GM12878 (cell line): ENCODE measurements at regions not wholly inside any gene's neighbourhood (a gene's known extent, or its start where the extent isn't known, plus 50 kb on each side); places are given as distances from the start of the nearest gene placed in this dataset.

Experiments used
- ATAC-seq: fragments of 200-7000 bp; cut with Tn5 transposase; 3 replicates; pipeline ENCODE4 v1.9.1; 2020; ENCODE audit warnings: mild to moderate bottlenecking, moderate library complexity
- BruUV-seq: library from RNA; stranded (reverse); fragments of 400-500 nt; replicated peaks from 2 replicates; lab custom pipeline; 2021; lab: Mats Ljungman, UMichigan
- CTCF ChIA-PET: fragments of 300-600 bp; sonication (Branson Sonifier 250); formaldehyde crosslinking; extraction: SDS; loops from one replicate; lab custom pipeline; 2021; ENCODE audit warnings: inconsistent platforms; lab: Yijun Ruan, JAX
- POLR2A ChIA-PET: fragments of 350-600 bp; formaldehyde crosslinking; extraction: SDS; loops from one replicate; lab custom pipeline; 2021; ENCODE audit warnings: inconsistent platforms; lab: Charles Lee
- RAD21 ChIA-PET: fragments of 300-600 bp; sonication (Branson Sonifier 250); formaldehyde crosslinking; loops from one replicate; lab custom pipeline; 2023; ENCODE audit warnings: antibody characterized with exemption; ENCODE audit not compliant: unreplicated experiment; lab: Charles Lee
- SMC1A ChIA-PET: fragments of 300-600 bp; sonication (Branson Sonifier 250); formaldehyde crosslinking; loops from one replicate; lab custom pipeline; 2023; ENCODE audit not compliant: unreplicated experiment, uncharacterized antibody; lab: Charles Lee
- DNase-seq: peaks from one replicate; pipeline ENCODE4 v3.0.0-alpha.2; 2011; ENCODE audit warnings: low read depth, low spot score
- FAIRE-seq: peaks from 3 replicates; lab custom pipeline; 2011; peaks lifted over from hg19 to GRCh38; lab: Jason Lieb, UNC
- H2AFZ ChIP-seq: 2 replicates; pipeline ENCODE4 v1.6.0; 2011; ENCODE audit warnings: low read depth, low read length, control low read depth; ENCODE audit not compliant: control insufficient read depth
- H3K27ac ChIP-seq: 2 replicates; pipeline ENCODE4 v1.5.1; 2011; ENCODE audit warnings: control low read depth; ENCODE audit not compliant: control insufficient read depth, insufficient read depth
- H3K27me3 ChIP-seq, 2 experiments: replicated peaks in 1 of 2; 2 replicates each; pipeline versions ENCODE4 v1.6.0 to v1.6.1; 2011; ENCODE audit warnings: low read length in 1 of 2; ENCODE audit not compliant: control insufficient read depth in 2 of 2, insufficient read depth in 2 of 2
- H3K36me3 ChIP-seq, 2 experiments: 2 replicates each; pipeline ENCODE4 v1.5.1; 2011; ENCODE audit warnings: low read length in 1 of 2; ENCODE audit not compliant: control insufficient read depth in 2 of 2, insufficient read depth in 2 of 2
- H3K4me1 ChIP-seq: 2 replicates; pipeline ENCODE4 v1.6.1; 2011; ENCODE audit warnings: mild to moderate bottlenecking, low read length, moderate library complexity, mixed read lengths; ENCODE audit not compliant: control insufficient read depth, insufficient read depth
- H3K4me2 ChIP-seq: 2 replicates; pipeline ENCODE4 v1.6.0; 2011; ENCODE audit warnings: control low read depth; ENCODE audit not compliant: control insufficient read depth, insufficient read depth
- H3K4me3 ChIP-seq: fragments of 200-600 bp; sonication (generic); 2 replicates; pipeline ENCODE4 v1.5.1; 2016
- H3K79me2 ChIP-seq: 2 replicates; pipeline ENCODE4 v1.6.0; 2011; ENCODE audit warnings: low read length; ENCODE audit not compliant: control insufficient read depth, insufficient read depth
- H3K9ac ChIP-seq: 2 replicates; pipeline ENCODE4 v1.8.0; 2011; ENCODE audit warnings: low read length, control low read depth, mixed read lengths; ENCODE audit not compliant: control insufficient read depth, insufficient read depth
- H3K9me3 ChIP-seq: replicated peaks from 3 replicates; pipeline ENCODE4 v1.5.1; 2011; ENCODE audit warnings: mild to moderate bottlenecking, low read length; ENCODE audit not compliant: control insufficient read depth, insufficient read depth
- H4K20me1 ChIP-seq: 2 replicates; pipeline ENCODE4 v1.6.0; 2011; ENCODE audit not compliant: control insufficient read depth, insufficient read depth
- ATF7 ChIP-seq: fragments of 450-650 bp; IDR thresholded peaks from 2 replicates; pipeline ENCODE4 v1.6.1; 2016; ENCODE audit warnings: low read depth, mild to moderate bottlenecking
- BACH1 ChIP-seq: fragments of 450-650 bp; IDR thresholded peaks from 2 replicates; pipeline ENCODE4 v1.6.1; 2017; ENCODE audit warnings: mild to moderate bottlenecking, borderline replicate concordance
- BHLHE40 ChIP-seq, 2 experiments: fragments of 450-650 bp in 1 of 2; IDR thresholded peaks; 2 replicates each; pipeline ENCODE4 v1.6.1; 2011 to 2017; ENCODE audit warnings: low read depth in 2 of 2, borderline replicate concordance in 1 of 2, improper control_type of control experiment in 1 of 2, low read length in 1 of 2, mild to moderate bottlenecking in 1 of 2
- HDAC6 ChIP-seq: fragments of 200-600 bp; sonication (generic); IDR thresholded peaks from one replicate; pipeline ENCODE4 v1.8.0; 2017; ENCODE audit warnings: antibody characterized with exemption; ENCODE audit not compliant: unreplicated experiment
- NBN ChIP-seq: fragments of 450-650 bp; IDR thresholded peaks from 2 replicates; pipeline ENCODE4 v1.6.1; 2016
- NFYA ChIP-seq: IDR thresholded peaks from 2 replicates; pipeline ENCODE4 v1.6.1; 2011; ENCODE audit warnings: low read depth, mild to moderate bottlenecking, low read length, improper control_type of control experiment, borderline replicate concordance
- RAD21 ChIP-seq: IDR thresholded peaks from 2 replicates; pipeline ENCODE4 v1.6.1; 2011; ENCODE audit warnings: mild to moderate bottlenecking, low read depth, low read length, moderate library complexity; ENCODE audit not compliant: insufficient read depth
- RCOR1 ChIP-seq: conservative IDR thresholded peaks from 2 replicates; pipeline ENCODE4 v1.6.1; 2012; ENCODE audit warnings: low read depth, low read length, improper control_type of control experiment
- RFX5 ChIP-seq: IDR thresholded peaks from 2 replicates; pipeline ENCODE4 v1.6.1; 2011; ENCODE audit warnings: low read depth, low read length, improper control_type of control experiment
- TCF12 ChIP-seq: IDR thresholded peaks from 2 replicates; pipeline ENCODE4 v1.6.1; 2011; ENCODE audit warnings: low read depth, mild to moderate bottlenecking, low read length
- WGBS: methylation state at CpG from one replicate; pipeline ENCODE4 v1.1.6; 2016; ENCODE audit warnings: low lambda C conversion rate; ENCODE audit not compliant: insufficient replicate concordance, insufficient coverage; ENCODE audit errors: missing lambda C conversion rate; 5-methylcytosine and 5-hydroxymethylcytosine counted together
- in situ Hi-C: fragments of 300-500 bp; cut with MboI; formaldehyde crosslinking; loops from 9 replicates; pipeline ENCODE4 v1.14.3; 2018; ENCODE audit warnings: mixed read lengths
- intact Hi-C: fragments of 100-400 bp; cut with micrococcal nuclease; formaldehyde crosslinking; loops from one replicate; pipeline ENCODE4 v1.14.2; 2022; ENCODE audit not compliant: unreplicated experiment
- TF ChIP-seq, protein P1 (sequence below): fragments of 450-650 bp; formaldehyde crosslinking; IDR thresholded peaks from 2 replicates; pipeline ENCODE4 v1.4.0; 2022; ENCODE audit warnings: mild to moderate bottlenecking, moderate library complexity
- TF ChIP-seq, protein P2 (sequence below): fragments of 450-650 bp; IDR thresholded peaks from 2 replicates; pipeline ENCODE4 v1.6.1; 2017; ENCODE audit warnings: low read depth, mild to moderate bottlenecking, moderate library complexity

- H3K27ac ChIP-seq, result no peak overlapping the region
- intact Hi-C loops, result no loop called here
- FAIRE-seq, result no peak
- no peak overlapping the region for H2AFZ ChIP-seq
- 0% methylated on average over 2 of the region's 2 CpGs for WGBS
- POLR2A ChIA-PET, result no interaction called here
- RAD21 ChIA-PET, result no interaction called here
- TF ChIP-seq TCF12 (no peak), BHLHE40 (IDR thresholded peaks at IDR 0.05; ENCODE audit: borderline replicate concordance in 1 of 2, low read depth in 2 of 2, low read length in 1 of 2) (no peak), BACH1 (no peak), NBN (no peak), NFYA (no peak), RCOR1 (no peak), HDAC6 (no peak), ATF7 (no peak), RAD21 (no peak), RFX5 (no peak)
- TF ChIP-seq, protein P1, sequence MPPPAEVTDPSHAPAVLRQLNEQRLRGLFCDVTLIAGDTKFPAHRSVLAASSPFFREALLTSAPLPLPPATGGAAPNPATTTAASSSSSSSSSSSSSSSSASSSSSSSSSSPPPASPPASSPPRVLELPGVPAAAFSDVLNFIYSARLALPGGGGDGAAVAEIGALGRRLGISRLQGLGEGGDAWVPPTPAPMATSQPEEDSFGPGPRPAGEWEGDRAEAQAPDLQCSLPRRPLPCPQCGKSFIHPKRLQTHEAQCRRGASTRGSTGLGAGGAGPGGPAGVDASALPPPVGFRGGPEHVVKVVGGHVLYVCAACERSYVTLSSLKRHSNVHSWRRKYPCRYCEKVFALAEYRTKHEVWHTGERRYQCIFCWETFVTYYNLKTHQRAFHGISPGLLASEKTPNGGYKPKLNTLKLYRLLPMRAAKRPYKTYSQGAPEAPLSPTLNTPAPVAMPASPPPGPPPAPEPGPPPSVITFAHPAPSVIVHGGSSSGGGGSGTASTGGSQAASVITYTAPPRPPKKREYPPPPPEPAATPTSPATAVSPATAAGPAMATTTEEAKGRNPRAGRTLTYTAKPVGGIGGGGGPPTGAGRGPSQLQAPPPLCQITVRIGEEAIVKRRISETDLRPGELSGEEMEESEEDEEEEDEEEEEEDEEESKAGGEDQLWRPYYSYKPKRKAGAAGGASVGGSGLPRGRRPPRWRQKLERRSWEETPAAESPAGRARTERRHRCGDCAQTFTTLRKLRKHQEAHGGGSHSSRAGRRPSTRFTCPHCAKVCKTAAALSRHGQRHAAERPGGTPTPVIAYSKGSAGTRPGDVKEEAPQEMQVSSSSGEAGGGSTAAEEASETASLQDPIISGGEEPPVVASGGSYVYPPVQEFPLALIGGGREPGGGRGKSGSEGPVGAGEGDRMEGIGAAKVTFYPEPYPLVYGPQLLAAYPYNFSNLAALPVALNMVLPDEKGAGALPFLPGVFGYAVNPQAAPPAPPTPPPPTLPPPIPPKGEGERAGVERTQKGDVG, result no peak
- TF ChIP-seq, protein P2, sequence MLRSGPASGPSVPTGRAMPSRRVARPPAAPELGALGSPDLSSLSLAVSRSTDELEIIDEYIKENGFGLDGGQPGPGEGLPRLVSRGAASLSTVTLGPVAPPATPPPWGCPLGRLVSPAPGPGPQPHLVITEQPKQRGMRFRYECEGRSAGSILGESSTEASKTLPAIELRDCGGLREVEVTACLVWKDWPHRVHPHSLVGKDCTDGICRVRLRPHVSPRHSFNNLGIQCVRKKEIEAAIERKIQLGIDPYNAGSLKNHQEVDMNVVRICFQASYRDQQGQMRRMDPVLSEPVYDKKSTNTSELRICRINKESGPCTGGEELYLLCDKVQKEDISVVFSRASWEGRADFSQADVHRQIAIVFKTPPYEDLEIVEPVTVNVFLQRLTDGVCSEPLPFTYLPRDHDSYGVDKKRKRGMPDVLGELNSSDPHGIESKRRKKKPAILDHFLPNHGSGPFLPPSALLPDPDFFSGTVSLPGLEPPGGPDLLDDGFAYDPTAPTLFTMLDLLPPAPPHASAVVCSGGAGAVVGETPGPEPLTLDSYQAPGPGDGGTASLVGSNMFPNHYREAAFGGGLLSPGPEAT, result no peak
- TF ChIP-seq, all 136 proteins: peak for 0
- no TSS peak for BruUV-seq
- Histone ChIP-seq H3K27me3 (no peaks in the 10 kb centered on the region), H3K36me3 (no peaks in the 10 kb centered on the region), H3K9ac (no peak overlapping the region), H3K4me2 (no peak overlapping the region), H3K9me3 (no peaks in the 10 kb centered on the region), H3K79me2 (no peaks in the 10 kb centered on the region), H3K4me1 (no peaks in the 10 kb centered on the region), H4K20me1 (no peaks in the 10 kb centered on the region), H3K4me3 (no peak overlapping the region)
- ATAC-seq (no peak), DNase-seq (no peak)
- SMC1A ChIA-PET, result no interaction called here
- in situ Hi-C loops, result no loop called here
- CTCF ChIA-PET, result interaction anchor here (1.0 kb wide), 1 partner anchor 18 kb away, joined by 3 read pairs; no protein-coding TSS in a partner anchor
Measured at GRCh38 chr16:80433623-80434022, 107.2 kb upstream of the DYNLRB2 start.
